ENCODE measurements at regions not wholly inside any gene's neighbourhood (a gene's known extent, or its start where the extent isn't known, plus 50 kb on each side); places are given as distances from the start of the nearest gene placed in this dataset.
"Not testable (repeated sequence)": the region's sequence is repeated elsewhere in the genome, so short reads cannot be mapped to it uniquely, and the experiment has no call there.

DNA sequence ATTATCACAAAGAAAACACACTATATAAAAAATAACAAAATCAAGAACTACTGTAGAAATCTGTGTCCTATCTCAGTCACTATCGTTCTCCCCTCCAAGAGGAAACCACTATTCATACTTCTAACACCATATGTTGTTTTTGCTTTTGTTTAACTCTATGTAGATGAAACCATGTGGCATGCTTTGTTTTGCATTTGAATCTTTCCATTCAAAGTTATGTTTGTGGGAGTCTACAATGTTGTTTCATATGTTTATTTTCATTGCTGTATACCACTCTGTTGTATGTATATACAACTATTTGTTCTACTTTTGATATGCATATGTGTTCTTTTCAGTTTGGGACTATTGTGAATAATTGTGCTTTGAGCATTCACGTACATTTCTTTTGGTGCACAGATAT lies 116.1 kb downstream of the PABPC4L start (continued):
- TF ChIP-seq, protein P1, sequence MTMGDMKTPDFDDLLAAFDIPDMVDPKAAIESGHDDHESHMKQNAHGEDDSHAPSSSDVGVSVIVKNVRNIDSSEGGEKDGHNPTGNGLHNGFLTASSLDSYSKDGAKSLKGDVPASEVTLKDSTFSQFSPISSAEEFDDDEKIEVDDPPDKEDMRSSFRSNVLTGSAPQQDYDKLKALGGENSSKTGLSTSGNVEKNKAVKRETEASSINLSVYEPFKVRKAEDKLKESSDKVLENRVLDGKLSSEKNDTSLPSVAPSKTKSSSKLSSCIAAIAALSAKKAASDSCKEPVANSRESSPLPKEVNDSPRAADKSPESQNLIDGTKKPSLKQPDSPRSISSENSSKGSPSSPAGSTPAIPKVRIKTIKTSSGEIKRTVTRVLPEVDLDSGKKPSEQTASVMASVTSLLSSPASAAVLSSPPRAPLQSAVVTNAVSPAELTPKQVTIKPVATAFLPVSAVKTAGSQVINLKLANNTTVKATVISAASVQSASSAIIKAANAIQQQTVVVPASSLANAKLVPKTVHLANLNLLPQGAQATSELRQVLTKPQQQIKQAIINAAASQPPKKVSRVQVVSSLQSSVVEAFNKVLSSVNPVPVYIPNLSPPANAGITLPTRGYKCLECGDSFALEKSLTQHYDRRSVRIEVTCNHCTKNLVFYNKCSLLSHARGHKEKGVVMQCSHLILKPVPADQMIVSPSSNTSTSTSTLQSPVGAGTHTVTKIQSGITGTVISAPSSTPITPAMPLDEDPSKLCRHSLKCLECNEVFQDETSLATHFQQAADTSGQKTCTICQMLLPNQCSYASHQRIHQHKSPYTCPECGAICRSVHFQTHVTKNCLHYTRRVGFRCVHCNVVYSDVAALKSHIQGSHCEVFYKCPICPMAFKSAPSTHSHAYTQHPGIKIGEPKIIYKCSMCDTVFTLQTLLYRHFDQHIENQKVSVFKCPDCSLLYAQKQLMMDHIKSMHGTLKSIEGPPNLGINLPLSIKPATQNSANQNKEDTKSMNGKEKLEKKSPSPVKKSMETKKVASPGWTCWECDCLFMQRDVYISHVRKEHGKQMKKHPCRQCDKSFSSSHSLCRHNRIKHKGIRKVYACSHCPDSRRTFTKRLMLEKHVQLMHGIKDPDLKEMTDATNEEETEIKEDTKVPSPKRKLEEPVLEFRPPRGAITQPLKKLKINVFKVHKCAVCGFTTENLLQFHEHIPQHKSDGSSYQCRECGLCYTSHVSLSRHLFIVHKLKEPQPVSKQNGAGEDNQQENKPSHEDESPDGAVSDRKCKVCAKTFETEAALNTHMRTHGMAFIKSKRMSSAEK (CRISPR knock-in tag; IDR thresholded peaks at IDR 0.05; ENCODE audit: borderline replicate concordance), result no peak
- no peak for TF ChIP-seq ZNF423 (CRISPR knock-in tag; IDR thresholded peaks at IDR 0.05)
- TF ChIP-seq GTF2I (CRISPR knock-in tag; conservative IDR thresholded peaks at IDR 0.05), result no peak
- no peak for TF ChIP-seq NR2C2 (CRISPR knock-in tag; IDR thresholded peaks at IDR 0.05)

DNA sequence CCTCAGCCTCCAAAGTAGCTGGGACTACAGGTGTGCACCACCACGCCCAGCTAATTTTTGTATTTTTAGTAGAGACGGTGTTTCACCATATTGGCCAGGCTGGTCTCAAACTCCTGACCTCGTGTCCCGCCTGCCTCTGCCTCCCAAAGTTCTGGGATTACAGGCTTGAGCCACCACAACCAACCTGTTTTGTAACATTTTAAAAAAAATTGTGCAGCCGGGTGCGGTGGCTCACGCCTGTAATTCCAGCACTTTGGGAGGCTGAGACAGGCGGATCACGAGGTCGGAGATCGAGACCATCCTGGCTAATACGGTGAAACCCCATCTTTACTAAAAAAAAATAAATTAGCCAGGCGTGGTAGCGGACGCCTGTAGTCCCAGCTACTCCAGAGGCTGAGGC lies 122.5 kb downstream of the PABPC4L start:
- CTCF ChIA-PET, result not testable (repeated sequence)
- H3K9me3 Mint-ChIP-seq, result peaks cover 11% of the 10 kb centered on the region

DNA sequence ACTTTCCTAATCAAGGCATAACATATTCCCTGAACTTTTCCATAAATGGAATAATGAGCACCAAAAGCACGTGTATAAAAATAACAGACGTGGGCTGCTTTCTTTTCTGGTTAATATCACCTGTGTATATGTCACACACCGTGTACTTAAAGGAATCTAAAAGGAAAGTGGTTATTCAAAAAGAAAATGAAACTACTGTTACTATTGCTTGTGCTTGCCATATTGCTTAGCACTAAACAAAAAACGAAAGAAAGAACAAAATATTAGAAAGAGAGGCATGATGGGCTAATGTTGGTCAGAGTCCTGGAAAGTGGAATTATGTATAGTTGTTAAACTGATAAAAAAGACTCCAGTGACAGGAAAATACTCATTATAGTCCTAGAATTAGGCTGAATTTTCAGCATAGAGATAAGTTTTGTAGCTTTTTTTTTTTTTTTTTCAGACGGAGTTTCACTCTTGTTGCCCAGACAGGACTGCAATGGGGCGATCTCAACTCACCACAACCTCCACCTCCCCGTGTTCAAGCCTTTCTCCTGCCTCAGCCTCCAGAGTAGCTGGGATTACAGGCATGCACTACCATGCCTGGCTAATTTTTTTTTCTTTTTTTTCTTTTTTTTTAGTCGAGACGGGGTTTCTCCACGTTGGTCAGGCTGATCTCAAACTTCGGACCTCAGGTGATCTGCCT lies 123.2 kb downstream of the PABPC4L start:
- ChIA-PET POLR2A (interaction anchor here (0.5 kb wide), 1 partner anchor 928 kb away, joined by 4 read pairs; no protein-coding TSS in a partner anchor), CTCF (no interaction called here)
- ATAC-seq, result no peak

More for the DNA sequence above, 122.5 kb downstream of the PABPC4L start:
- not testable (repeated sequence) for DNase-seq (ENCODE audit: low spot score); H3K36me3 Mint-ChIP-seq; H3K4me3 Mint-ChIP-seq; ATAC-seq; H3K4me1 Mint-ChIP-seq; H3K27me3 Mint-ChIP-seq (ENCODE audit: low read depth); H3K27ac Mint-ChIP-seq
- POLR2A ChIA-PET, result interaction anchor here (0.5 kb wide), 1 partner anchor 929 kb away, joined by 4 read pairs; no protein-coding TSS in a partner anchor

More for the DNA sequence above, 123.2 kb downstream of the PABPC4L start:
- Mint-ChIP-seq H3K4me3 (no peak overlapping the region), H3K36me3 (peaks cover 12% of the 10 kb centered on the region), H3K9me3 (peaks cover 18% of the 10 kb centered on the region), H3K4me1 (peaks cover 9% of the 10 kb centered on the region), H3K27ac (no peak overlapping the region), H3K27me3 (ENCODE audit: low read depth) (no peaks in the 10 kb centered on the region)
- no peak for DNase-seq (ENCODE audit: low spot score)
- TF ChIP-seq, protein P2, sequence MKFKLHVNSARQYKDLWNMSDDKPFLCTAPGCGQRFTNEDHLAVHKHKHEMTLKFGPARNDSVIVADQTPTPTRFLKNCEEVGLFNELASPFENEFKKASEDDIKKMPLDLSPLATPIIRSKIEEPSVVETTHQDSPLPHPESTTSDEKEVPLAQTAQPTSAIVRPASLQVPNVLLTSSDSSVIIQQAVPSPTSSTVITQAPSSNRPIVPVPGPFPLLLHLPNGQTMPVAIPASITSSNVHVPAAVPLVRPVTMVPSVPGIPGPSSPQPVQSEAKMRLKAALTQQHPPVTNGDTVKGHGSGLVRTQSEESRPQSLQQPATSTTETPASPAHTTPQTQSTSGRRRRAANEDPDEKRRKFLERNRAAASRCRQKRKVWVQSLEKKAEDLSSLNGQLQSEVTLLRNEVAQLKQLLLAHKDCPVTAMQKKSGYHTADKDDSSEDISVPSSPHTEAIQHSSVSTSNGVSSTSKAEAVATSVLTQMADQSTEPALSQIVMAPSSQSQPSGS (CRISPR knock-in tag; IDR thresholded peaks at IDR 0.05; ENCODE audit: borderline replicate concordance, low read depth), result no peak
- TF ChIP-seq, protein P3, sequence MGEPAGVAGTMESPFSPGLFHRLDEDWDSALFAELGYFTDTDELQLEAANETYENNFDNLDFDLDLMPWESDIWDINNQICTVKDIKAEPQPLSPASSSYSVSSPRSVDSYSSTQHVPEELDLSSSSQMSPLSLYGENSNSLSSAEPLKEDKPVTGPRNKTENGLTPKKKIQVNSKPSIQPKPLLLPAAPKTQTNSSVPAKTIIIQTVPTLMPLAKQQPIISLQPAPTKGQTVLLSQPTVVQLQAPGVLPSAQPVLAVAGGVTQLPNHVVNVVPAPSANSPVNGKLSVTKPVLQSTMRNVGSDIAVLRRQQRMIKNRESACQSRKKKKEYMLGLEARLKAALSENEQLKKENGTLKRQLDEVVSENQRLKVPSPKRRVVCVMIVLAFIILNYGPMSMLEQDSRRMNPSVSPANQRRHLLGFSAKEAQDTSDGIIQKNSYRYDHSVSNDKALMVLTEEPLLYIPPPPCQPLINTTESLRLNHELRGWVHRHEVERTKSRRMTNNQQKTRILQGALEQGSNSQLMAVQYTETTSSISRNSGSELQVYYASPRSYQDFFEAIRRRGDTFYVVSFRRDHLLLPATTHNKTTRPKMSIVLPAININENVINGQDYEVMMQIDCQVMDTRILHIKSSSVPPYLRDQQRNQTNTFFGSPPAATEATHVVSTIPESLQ (CRISPR knock-in tag; IDR thresholded peaks at IDR 0.05), result no peak
- TF ChIP-seq ZNF317 (CRISPR knock-in tag; IDR thresholded peaks at IDR 0.05; ENCODE audit: borderline replicate concordance, low read depth) (no peak), NFATC4 (CRISPR knock-in tag; IDR thresholded peaks at IDR 0.05) (no peak), NR3C1 (CRISPR knock-in tag; conservative IDR thresholded peaks at IDR 0.05; ENCODE audit: low read depth) (no peak), ZNF423 (CRISPR knock-in tag; IDR thresholded peaks at IDR 0.05) (no peak), TCF7 (CRISPR knock-in tag; IDR thresholded peaks at IDR 0.05; ENCODE audit: low read depth) (no peak), CREM (CRISPR knock-in tag; IDR thresholded peaks at IDR 0.05) (no peak)
- TF ChIP-seq, protein P4, sequence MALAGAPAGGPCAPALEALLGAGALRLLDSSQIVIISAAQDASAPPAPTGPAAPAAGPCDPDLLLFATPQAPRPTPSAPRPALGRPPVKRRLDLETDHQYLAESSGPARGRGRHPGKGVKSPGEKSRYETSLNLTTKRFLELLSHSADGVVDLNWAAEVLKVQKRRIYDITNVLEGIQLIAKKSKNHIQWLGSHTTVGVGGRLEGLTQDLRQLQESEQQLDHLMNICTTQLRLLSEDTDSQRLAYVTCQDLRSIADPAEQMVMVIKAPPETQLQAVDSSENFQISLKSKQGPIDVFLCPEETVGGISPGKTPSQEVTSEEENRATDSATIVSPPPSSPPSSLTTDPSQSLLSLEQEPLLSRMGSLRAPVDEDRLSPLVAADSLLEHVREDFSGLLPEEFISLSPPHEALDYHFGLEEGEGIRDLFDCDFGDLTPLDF (CRISPR knock-in tag; IDR thresholded peaks at IDR 0.05), result no peak
- TF ChIP-seq, protein P5, sequence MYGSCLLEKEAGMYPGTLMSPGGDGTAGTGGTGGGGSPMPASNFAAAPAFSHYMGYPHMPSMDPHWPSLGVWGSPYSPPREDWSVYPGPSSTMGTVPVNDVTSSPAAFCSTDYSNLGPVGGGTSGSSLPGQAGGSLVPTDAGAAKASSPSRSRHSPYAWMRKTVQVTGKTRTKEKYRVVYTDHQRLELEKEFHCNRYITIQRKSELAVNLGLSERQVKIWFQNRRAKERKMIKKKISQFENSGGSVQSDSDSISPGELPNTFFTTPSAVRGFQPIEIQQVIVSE (CRISPR knock-in tag; IDR thresholded peaks at IDR 0.05; ENCODE audit: borderline replicate concordance), result no peak

Data from WTC11 (cell line).